ENCODE measurements at regions not wholly inside any gene's neighbourhood (a gene's known extent, or its start where the extent isn't known, plus 50 kb on each side); places are given as distances from the start of the nearest gene placed in this dataset.

GRCh38 chr6:91731939-91732338 is 1145.1 kb upstream of the MAP3K7 start:
- Histone ChIP-seq H3K27ac (ENCODE audit: low read depth, low read length) (no peak overlapping the region), H3K9me3 (ENCODE audit: control insufficient read depth, insufficient read depth, low read length) (no peaks in the 10 kb centered on the region), H3K36me3 (ENCODE audit: control insufficient read depth, insufficient read depth, low read length) (no peaks in the 10 kb centered on the region), H3K27me3 (ENCODE audit: control insufficient read depth, insufficient read depth, low read length) (no peaks in the 10 kb centered on the region), H3K4me1 (ENCODE audit: control insufficient read depth, insufficient read depth, low read length) (no peaks in the 10 kb centered on the region), H3K9ac (ENCODE audit: low read depth, low read length) (no peak overlapping the region), H3K4me3 (ENCODE audit: low read depth, low read length) (no peak overlapping the region)

- Histone ChIP-seq H3K36me3 (ENCODE audit: control insufficient read depth, insufficient read depth, low read length) (no peaks in the 10 kb centered on the region), H3K27ac (ENCODE audit: low read depth, low read length) (no peak overlapping the region), H3K9me3 (ENCODE audit: control insufficient read depth, insufficient read depth, low read length) (no peaks in the 10 kb centered on the region), H3K9ac (ENCODE audit: low read depth, low read length) (no peak overlapping the region), H3K4me3 (ENCODE audit: low read depth, low read length) (no peak overlapping the region), H3K4me1 (ENCODE audit: control insufficient read depth, insufficient read depth, low read length) (no peaks in the 10 kb centered on the region), H3K27me3 (ENCODE audit: control insufficient read depth, insufficient read depth, low read length) (no peaks in the 10 kb centered on the region)
These were observed 1143.8 kb upstream of the MAP3K7 start for GRCh38 chr6:91730710-91731109.

DNA sequence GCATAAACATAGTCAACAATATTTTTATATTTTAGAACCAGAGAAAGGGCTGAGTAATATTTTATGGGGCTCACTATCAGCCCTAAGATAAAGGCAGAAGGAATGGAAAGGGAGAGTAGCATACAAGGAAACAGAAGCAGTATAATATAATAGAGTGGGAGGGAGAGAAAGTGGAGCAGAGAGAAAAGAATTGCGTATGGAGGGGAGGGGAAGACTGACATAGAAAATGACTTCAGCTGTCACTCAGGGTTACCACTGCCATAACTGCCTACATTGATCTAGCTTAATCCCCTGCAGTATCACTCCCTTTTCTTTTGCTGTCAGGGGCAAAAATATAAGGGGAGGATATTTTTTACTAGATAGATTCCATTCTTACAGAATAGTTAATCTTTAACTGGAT is 1133.5 kb upstream of the MAP3K7 start:
- H3K9ac ChIP-seq (ENCODE audit: low read depth, low read length), result no peak overlapping the region
- no peaks in the 10 kb centered on the region for H3K4me1 ChIP-seq (ENCODE audit: control insufficient read depth, insufficient read depth, low read length)
- no peaks in the 10 kb centered on the region for H3K27me3 ChIP-seq (ENCODE audit: control insufficient read depth, insufficient read depth, low read length)
- no peaks in the 10 kb centered on the region for H3K36me3 ChIP-seq (ENCODE audit: control insufficient read depth, insufficient read depth, low read length)
- no peak overlapping the region for H3K4me3 ChIP-seq (ENCODE audit: low read depth, low read length)
- H3K9me3 ChIP-seq (ENCODE audit: control insufficient read depth, insufficient read depth, low read length), result no peaks in the 10 kb centered on the region
- no peak overlapping the region for H3K27ac ChIP-seq (ENCODE audit: low read depth, low read length)

DNA sequence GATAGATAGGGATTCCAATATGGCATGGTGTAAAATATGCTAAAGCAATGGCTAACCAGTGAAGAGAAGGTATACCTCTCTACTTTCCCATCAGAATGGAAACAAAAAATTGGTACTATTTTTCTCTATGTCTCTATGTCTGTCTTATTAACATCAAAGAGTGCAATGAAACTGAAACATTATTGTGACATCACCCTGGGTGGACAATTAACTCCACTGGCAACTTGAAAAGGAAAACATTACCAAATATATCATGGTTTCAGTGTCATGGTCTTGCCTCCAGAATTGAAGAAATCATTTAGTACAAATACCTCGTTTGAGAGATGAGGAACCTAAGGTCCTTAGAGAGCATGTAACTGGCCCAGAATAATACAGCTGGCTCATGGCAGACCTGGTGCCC is 1132.5 kb upstream of the MAP3K7 start:
- Histone ChIP-seq H3K36me3 (ENCODE audit: control insufficient read depth, insufficient read depth, low read length) (no peaks in the 10 kb centered on the region), H3K9me3 (ENCODE audit: control insufficient read depth, insufficient read depth, low read length) (no peaks in the 10 kb centered on the region), H3K9ac (ENCODE audit: low read depth, low read length) (no peak overlapping the region), H3K27me3 (ENCODE audit: control insufficient read depth, insufficient read depth, low read length) (no peaks in the 10 kb centered on the region), H3K27ac (ENCODE audit: low read depth, low read length) (no peak overlapping the region), H3K4me3 (ENCODE audit: low read depth, low read length) (no peak overlapping the region), H3K4me1 (ENCODE audit: control insufficient read depth, insufficient read depth, low read length) (no peaks in the 10 kb centered on the region)

GRCh38 chr6:91718198-91718597 is 1131.3 kb upstream of the MAP3K7 start:
- no peaks in the 10 kb centered on the region for H3K36me3 ChIP-seq (ENCODE audit: control insufficient read depth, insufficient read depth, low read length)
- H3K4me1 ChIP-seq (ENCODE audit: control insufficient read depth, insufficient read depth, low read length), result no peaks in the 10 kb centered on the region
- no peak overlapping the region for H3K9ac ChIP-seq (ENCODE audit: low read depth, low read length)

DNA sequence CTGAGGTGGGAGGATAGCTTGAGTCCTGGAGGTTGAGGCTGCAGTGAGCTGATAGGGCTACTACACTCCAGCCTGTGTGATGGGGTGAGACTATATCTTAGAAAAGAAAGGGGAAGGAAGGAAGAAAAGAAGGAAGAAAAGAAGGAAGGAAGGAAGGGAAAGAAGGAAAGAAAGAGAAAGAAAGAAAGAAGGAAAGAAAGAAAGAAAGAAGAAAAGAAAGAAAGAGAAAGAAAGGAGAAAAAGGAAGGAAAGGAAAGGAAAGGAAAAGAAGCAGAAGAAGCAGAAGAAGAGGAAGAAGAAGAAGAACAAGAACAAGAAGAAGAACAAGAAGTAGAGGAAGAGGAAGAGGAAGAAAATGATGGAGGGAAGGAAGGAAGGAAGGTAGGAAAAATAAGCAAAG is 1130.2 kb upstream of the MAP3K7 start:
- Histone ChIP-seq H3K36me3 (ENCODE audit: control insufficient read depth, insufficient read depth, low read length) (no peaks in the 10 kb centered on the region), H3K9me3 (ENCODE audit: control insufficient read depth, insufficient read depth, low read length) (no peaks in the 10 kb centered on the region), H3K4me1 (ENCODE audit: control insufficient read depth, insufficient read depth, low read length) (no peaks in the 10 kb centered on the region), H3K4me3 (ENCODE audit: low read depth, low read length) (no peak overlapping the region), H3K27ac (ENCODE audit: low read depth, low read length) (no peak overlapping the region), H3K27me3 (ENCODE audit: control insufficient read depth, insufficient read depth, low read length) (no peaks in the 10 kb centered on the region), H3K9ac (ENCODE audit: low read depth, low read length) (no peak overlapping the region)

More at GRCh38 chr6:91718198-91718597, 1131.3 kb upstream of the MAP3K7 start:
- Histone ChIP-seq H3K9me3 (ENCODE audit: control insufficient read depth, insufficient read depth, low read length) (no peaks in the 10 kb centered on the region), H3K27ac (ENCODE audit: low read depth, low read length) (no peak overlapping the region), H3K4me3 (ENCODE audit: low read depth, low read length) (no peak overlapping the region), H3K27me3 (ENCODE audit: control insufficient read depth, insufficient read depth, low read length) (no peaks in the 10 kb centered on the region)

GRCh38 chr6:91716361-91716760 is 1129.5 kb upstream of the MAP3K7 start:
- no peaks in the 10 kb centered on the region for H3K27me3 ChIP-seq (ENCODE audit: control insufficient read depth, insufficient read depth, low read length)

DNA sequence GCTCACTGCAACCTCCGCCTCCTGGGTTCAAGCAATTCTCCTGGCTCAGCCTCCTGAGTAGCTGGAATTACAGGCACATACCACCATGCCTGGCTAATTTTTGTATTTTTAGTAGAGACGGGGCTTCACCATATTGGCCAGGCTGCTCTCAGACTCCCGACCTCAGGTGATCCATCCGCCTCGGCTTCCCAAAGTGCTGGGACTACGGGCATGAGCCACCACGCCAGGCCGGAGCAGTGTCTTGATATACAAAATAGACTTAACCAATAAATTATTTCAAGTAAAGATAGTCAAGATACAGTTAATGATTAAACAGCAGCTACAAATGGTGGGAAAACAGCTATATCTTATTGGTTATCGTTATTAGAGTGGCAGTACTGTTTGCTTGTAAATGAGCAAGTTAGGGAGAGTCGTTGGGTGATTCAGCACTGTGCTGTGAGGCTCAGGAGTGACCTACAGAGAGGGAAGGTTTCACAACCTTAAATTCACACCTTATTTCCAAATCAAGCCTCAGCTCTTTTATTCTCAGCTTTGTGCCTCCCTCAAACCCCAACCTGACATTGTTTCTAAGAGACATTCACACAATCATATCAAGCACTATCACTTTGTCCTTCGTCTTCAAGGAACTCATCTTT is 1128.4 kb upstream of the MAP3K7 start:
- no peaks in the 10 kb centered on the region for H3K9me3 ChIP-seq (ENCODE audit: control insufficient read depth, insufficient read depth, low read length)
- no peak overlapping the region for H3K27ac ChIP-seq (ENCODE audit: low read depth, low read length)
- no peak overlapping the region for H3K4me3 ChIP-seq (ENCODE audit: low read depth, low read length)
- H3K27me3 ChIP-seq (ENCODE audit: control insufficient read depth, insufficient read depth, low read length), result no peaks in the 10 kb centered on the region
- H3K9ac ChIP-seq (ENCODE audit: low read depth, low read length), result no peak overlapping the region
- no peaks in the 10 kb centered on the region for H3K4me1 ChIP-seq (ENCODE audit: control insufficient read depth, insufficient read depth, low read length)
- no peaks in the 10 kb centered on the region for H3K36me3 ChIP-seq (ENCODE audit: control insufficient read depth, insufficient read depth, low read length)

More at GRCh38 chr6:91716361-91716760, 1129.5 kb upstream of the MAP3K7 start:
- Histone ChIP-seq H3K27ac (ENCODE audit: low read depth, low read length) (no peak overlapping the region), H3K4me1 (ENCODE audit: control insufficient read depth, insufficient read depth, low read length) (no peaks in the 10 kb centered on the region), H3K36me3 (ENCODE audit: control insufficient read depth, insufficient read depth, low read length) (no peaks in the 10 kb centered on the region), H3K9me3 (ENCODE audit: control insufficient read depth, insufficient read depth, low read length) (no peaks in the 10 kb centered on the region), H3K4me3 (ENCODE audit: low read depth, low read length) (no peak overlapping the region), H3K9ac (ENCODE audit: low read depth, low read length) (no peak overlapping the region)

DNA sequence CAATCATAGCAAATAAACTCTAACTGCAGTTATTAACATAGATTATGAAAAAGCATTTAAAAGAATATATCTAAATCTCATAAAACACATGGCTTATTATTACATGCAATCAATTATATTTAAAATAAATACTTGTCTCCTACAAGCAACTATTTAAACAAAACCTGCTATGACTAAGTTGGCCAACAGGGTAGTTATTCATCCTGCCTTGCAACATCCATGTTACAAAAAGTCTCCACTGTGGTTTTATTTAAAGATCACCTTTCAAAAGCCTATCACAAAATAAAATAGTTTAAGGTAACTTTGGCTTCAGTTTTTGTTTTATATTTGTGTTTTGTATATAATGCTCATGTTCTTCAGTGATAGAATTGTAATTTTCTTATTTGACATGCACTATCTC is 1127.0 kb upstream of the MAP3K7 start:
- H3K9me3 ChIP-seq (ENCODE audit: control insufficient read depth, insufficient read depth, low read length), result no peaks in the 10 kb centered on the region
- no peak overlapping the region for H3K4me3 ChIP-seq (ENCODE audit: low read depth, low read length)
- H3K27me3 ChIP-seq (ENCODE audit: control insufficient read depth, insufficient read depth, low read length), result no peaks in the 10 kb centered on the region
- no peak overlapping the region for H3K9ac ChIP-seq (ENCODE audit: low read depth, low read length)
- no peak overlapping the region for H3K27ac ChIP-seq (ENCODE audit: low read depth, low read length)
- no peaks in the 10 kb centered on the region for H3K36me3 ChIP-seq (ENCODE audit: control insufficient read depth, insufficient read depth, low read length)
- no peaks in the 10 kb centered on the region for H3K4me1 ChIP-seq (ENCODE audit: control insufficient read depth, insufficient read depth, low read length)

GRCh38 chr6:91711518-91711917 is 1124.6 kb upstream of the MAP3K7 start:
- no peaks in the 10 kb centered on the region for H3K27me3 ChIP-seq (ENCODE audit: control insufficient read depth, insufficient read depth, low read length)
- H3K4me1 ChIP-seq (ENCODE audit: control insufficient read depth, insufficient read depth, low read length), result no peaks in the 10 kb centered on the region
- no peak overlapping the region for H3K9ac ChIP-seq (ENCODE audit: low read depth, low read length)
- H3K36me3 ChIP-seq (ENCODE audit: control insufficient read depth, insufficient read depth, low read length), result no peaks in the 10 kb centered on the region
- no peaks in the 10 kb centered on the region for H3K9me3 ChIP-seq (ENCODE audit: control insufficient read depth, insufficient read depth, low read length)
- no peak overlapping the region for H3K4me3 ChIP-seq (ENCODE audit: low read depth, low read length)
- H3K27ac ChIP-seq (ENCODE audit: low read depth, low read length), result no peak overlapping the region

GRCh38 chr6:91710342-91710741 is 1123.5 kb upstream of the MAP3K7 start:
- Histone ChIP-seq H3K4me3 (ENCODE audit: low read depth, low read length) (no peak overlapping the region), H3K9me3 (ENCODE audit: control insufficient read depth, insufficient read depth, low read length) (no peaks in the 10 kb centered on the region), H3K9ac (ENCODE audit: low read depth, low read length) (no peak overlapping the region), H3K27ac (ENCODE audit: low read depth, low read length) (no peak overlapping the region), H3K36me3 (ENCODE audit: control insufficient read depth, insufficient read depth, low read length) (no peaks in the 10 kb centered on the region), H3K4me1 (ENCODE audit: control insufficient read depth, insufficient read depth, low read length) (no peaks in the 10 kb centered on the region), H3K27me3 (ENCODE audit: control insufficient read depth, insufficient read depth, low read length) (no peaks in the 10 kb centered on the region)

GRCh38 chr6:91708534-91708933 is 1121.7 kb upstream of the MAP3K7 start:
- Histone ChIP-seq H3K27ac (ENCODE audit: low read depth, low read length) (no peak overlapping the region), H3K4me1 (ENCODE audit: control insufficient read depth, insufficient read depth, low read length) (no peaks in the 10 kb centered on the region), H3K36me3 (ENCODE audit: control insufficient read depth, insufficient read depth, low read length) (no peaks in the 10 kb centered on the region), H3K9ac (ENCODE audit: low read depth, low read length) (no peak overlapping the region), H3K4me3 (ENCODE audit: low read depth, low read length) (no peak overlapping the region), H3K9me3 (ENCODE audit: control insufficient read depth, insufficient read depth, low read length) (no peaks in the 10 kb centered on the region), H3K27me3 (ENCODE audit: control insufficient read depth, insufficient read depth, low read length) (no peaks in the 10 kb centered on the region)

All from HUES48 (cell line).